ENCODE measurements at regions not wholly inside any gene's neighbourhood (a gene's known extent, or its start where the extent isn't known, plus 50 kb on each side); places are given as distances from the start of the nearest gene placed in this dataset.
"Not testable (repeated sequence)": the region's sequence is repeated elsewhere in the genome, so short reads cannot be mapped to it uniquely, and the experiment has no call there.

- DNase-seq (ENCODE audit: low spot score), result no peak
Measured at GRCh38 chr11:69905611-69906452, 86.6 kb upstream of the FGF3 start.

GRCh38 chr11:69906453-69906907 lies 87.3 kb upstream of the FGF3 start:
- no peak for DNase-seq (ENCODE audit: low spot score)

DNA sequence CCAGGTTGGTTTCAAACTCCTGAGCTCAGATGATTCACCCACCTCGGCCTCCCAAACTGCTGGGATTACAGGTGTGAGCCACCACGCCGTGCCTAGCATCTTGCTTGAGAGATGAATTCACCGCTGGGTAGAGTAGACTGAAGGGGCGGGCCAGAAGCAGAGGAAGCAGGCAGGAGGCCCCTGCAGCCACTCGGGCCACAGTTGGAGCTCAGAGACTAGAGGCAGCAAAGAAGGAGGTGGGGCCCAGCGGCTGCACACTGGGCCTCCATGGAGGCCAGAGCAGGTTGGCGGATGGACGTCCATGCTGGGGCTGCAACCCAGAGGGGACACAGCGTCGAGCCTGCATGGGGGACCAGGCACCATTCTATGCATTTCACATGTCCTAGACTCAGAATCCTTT lies 88.4 kb upstream of the FGF3 start:
- DNase-seq (ENCODE audit: low spot score), result no peak

GRCh38 chr11:69908511-69909220 lies 89.5 kb upstream of the FGF3 start:
- DNase-seq (ENCODE audit: low spot score), result no peak

GRCh38 chr11:69909561-69910518 lies 90.6 kb upstream of the FGF3 start:
- DNase-seq (ENCODE audit: low spot score), result no peak

DNA sequence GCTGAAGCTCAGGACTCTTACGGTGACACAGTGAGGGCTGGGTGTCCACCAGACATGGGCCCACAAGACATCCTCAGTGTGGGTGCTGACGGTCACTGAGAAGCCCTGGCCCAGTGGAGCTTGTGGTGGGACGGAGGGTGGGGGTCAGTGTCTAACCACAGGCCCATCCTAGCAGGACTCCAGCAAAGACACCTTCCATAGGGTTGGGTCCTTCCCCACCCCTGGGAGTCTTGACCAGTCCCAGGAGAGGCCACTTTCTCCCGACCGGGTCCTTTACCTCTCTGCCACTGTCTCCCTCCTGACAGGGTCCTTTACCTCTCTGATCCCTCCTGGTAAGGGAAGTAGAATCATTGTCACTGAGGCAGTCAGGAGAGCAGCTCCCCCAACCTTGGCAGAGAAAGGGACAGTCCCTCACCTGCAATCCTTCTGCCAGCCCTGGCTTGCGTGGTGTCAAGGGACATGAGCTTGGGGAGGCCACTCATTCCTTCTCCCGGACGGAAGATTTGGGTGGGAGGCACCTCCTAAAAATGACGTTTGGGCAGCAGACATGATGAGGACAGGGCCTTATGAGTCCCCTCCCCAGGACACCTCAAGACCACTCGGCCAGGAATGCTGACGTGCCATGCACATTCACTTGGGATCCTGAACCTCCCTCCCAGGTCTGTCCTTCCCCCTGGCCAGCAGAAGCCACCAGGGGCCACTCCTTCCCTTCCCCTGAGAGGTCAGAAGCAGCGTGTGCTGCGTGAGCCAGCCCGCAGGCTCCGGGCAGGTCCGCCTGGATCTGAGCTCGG lies 91.5 kb upstream of the FGF3 start:
- DNase-seq (ENCODE audit: low spot score), result no peak

GRCh38 chr11:69911310-69912160 lies 92.3 kb upstream of the FGF3 start:
- no peak for DNase-seq (ENCODE audit: low spot score)

- no peak for DNase-seq (ENCODE audit: low spot score)
Measured at GRCh38 chr11:69912161-69912910, 93.1 kb upstream of the FGF3 start.

- DNase-seq (ENCODE audit: low spot score), result no peak
Measured at GRCh38 chr11:69912911-69913451, 93.8 kb upstream of the FGF3 start.

GRCh38 chr11:69913591-69914285 lies 94.5 kb upstream of the FGF3 start:
- DNase-seq (ENCODE audit: low spot score), result no peak

DNA sequence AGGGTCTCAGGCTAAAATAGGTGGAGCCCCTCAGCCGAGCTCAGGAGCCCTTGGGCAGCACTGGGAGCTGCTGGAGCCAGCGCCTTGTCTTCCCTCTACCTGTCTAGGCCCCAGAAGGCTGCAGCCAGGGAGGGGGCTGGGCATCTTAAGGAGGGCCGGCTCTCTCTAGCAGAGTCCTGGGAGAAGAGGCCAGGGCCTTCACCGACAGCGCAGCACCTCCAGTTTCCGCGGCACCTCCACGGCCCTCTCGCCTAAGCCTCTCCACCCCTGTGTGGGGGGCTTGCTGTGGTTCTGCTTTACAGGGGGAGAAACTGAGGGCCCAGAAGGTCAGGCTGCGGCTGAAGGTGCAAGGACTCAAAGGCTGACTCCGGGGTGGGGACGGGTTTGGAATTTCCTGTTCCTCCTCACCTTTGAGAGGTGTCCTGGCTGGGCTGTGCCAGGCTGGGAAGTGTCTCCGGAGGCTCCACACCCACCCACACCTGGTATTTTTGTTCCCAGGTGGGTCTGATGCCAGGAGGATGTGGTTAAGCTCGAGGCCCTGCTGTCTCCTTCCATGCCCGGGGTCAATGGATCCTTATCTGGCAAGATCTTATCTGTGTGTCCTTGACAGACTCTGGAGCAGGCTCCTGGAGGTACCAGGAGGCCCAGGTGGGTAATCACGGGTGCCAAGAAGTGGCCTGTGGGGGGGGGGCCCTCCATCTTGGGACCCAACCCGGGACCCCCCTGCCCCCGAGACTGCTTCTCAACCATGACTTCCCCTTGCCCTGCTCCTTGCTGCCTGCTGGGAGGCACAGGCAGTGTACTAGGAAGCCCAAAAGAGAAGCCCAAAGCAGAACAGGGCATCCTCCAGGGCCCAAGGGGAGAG lies 95.3 kb upstream of the FGF3 start:
- DNase-seq (ENCODE audit: low spot score), result no peak

DNA sequence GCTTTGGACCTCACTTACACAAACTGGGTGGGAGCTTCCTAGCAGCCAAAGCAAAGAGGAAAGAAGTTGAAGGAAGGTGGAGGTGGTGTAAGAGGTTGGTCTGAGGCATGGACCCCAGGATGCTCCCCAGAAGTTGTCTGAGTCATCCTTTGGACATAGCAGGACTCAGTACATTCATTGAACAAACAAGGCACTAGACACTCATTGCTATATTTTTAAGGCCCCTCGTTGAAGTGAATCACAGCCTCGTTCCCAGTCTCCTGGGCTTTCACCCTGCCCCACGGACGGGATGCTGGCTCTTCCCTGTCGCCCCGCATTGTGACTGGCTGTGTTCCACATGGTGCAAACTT lies 95.9 kb upstream of the FGF3 start:
- no peak for DNase-seq (ENCODE audit: low spot score)

- peak; percentile 12 for DNase-seq (ENCODE audit: low spot score)
Measured at GRCh38 chr11:69915501-69916250, 96.5 kb upstream of the FGF3 start.

GRCh38 chr11:69916251-69916649 lies 97.0 kb upstream of the FGF3 start:
- DNase-seq (ENCODE audit: low spot score), result not testable (repeated sequence)

DNA sequence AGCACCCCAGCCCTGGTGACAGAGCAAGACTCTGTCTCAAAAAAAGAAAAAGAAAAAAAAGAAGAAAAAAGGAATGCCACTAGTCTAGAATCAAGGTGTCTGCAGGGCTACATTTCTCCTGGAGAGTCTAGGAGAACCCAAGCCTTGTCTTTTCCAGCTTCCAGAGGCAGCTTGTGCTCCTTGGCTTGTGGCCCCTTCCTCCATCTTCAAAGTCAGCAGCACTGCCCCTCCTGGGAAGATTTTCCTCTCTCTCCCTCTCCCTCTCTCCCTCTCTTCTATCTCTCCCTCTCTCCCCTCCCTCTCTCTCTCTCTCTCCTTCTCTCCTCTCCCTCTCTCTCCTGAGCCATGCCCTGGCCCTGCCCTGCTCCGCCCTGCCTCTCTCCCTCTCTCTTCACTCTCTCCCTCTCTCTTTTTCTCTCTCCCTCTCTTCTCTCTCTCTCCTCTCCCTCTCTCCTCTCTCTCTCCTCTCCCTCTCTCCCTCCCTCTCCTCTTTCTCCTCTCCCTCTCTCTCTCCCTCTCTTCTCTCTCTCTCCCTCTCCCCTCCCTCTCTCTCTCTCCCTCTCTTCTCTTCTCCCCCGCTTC lies 97.7 kb upstream of the FGF3 start:
- no peak for DNase-seq (ENCODE audit: low spot score)

DNA sequence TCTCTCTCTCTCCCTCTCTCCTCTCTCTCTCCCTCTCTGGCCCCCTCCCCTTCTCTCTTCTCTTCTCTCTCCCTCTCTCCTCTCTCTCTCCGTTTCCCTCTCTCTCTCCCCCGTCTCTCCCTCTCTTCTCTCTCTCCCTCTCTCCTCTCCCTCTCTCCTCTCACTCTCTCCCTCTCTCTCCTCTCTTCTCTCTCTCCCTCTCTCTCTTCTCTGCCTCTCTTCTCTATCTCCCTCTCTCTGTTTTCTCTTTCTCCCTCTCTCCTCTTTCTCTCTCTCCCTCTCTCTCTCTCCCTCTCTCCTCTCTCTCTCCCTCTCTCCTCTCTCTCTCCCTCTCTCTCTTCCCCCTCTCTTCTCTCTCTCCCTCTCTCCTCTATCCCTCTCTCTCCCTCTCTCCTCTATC lies 98.3 kb upstream of the FGF3 start:
- no peak for DNase-seq (ENCODE audit: low spot score)

Data from CD4-positive, alpha-beta T cell treated with Interleukin-15 for 4 hours (primary cell).